Right lobe of liver (tissue), 4 donors: ENCODE measurements at regions not wholly inside any gene's neighbourhood (a gene's known extent, or its start where the extent isn't known, plus 50 kb on each side); places are given as distances from the start of the nearest gene placed in this dataset.

Source experiments
- POLR2A ChIP-seq: fragments of 450-650 bp; IDR thresholded peaks from one replicate; pipeline ENCODE4 v1.6.1; 2017; ENCODE audit warnings: antibody characterized with exemption, mild to moderate bottlenecking
- TF ChIP-seq, protein P1 (sequence below), 4 donors: fragments of 200-600 bp in 3 of 4; fragments of 450-650 bp in 1 of 4; IDR thresholded peaks; one replicate each; pipeline versions ENCODE4 v1.5.1 to v1.8.0; 2016 to 2022; ENCODE audit warnings: antibody characterized with exemption in 4 of 4, mild to moderate bottlenecking in 2 of 4
- donor health status: DM: no; HTN: no; CAD: no.
- donor health status: DM: no; HTN: no; CAD: no.
- donor health status: DM: no; HTN: yes; CAD: no.

DNA sequence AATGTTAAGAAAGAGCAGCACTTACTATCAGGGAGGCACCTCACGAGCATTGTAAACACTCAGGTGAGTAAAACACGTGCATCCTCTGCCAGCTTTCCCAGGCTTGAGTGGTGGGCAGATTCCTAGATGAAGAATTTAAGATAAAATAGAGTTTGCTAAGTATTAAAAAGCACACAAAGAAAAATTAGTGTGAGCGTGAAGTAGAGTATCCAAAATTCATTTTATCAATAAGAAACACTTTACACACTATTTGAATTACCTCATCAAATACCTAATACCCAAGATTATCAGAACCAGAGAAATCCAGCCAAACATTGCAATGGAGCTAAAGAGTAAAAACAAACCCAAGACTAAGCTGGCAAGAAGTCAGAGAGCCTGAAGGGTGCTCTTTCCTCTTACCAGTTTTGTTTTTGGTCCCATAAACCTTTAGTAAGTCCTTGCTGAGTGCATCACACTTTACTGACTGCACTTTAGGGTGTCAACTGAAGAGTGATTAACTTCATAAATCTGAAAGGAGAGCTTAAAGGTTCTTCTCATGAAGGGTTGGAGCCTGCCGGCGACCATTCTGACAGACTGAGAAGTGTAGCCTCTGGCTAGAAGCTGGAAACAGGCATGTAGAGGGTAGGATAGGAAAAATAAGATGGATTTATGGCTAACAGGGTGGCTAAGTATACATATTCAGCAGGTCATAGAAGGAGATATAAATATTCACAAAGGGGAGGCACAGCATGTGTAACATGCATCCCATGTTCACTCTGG is 151.1 kb downstream of the SLC7A11 start:
- no peak for TF ChIP-seq POLR2A
- TF ChIP-seq, protein P1, sequence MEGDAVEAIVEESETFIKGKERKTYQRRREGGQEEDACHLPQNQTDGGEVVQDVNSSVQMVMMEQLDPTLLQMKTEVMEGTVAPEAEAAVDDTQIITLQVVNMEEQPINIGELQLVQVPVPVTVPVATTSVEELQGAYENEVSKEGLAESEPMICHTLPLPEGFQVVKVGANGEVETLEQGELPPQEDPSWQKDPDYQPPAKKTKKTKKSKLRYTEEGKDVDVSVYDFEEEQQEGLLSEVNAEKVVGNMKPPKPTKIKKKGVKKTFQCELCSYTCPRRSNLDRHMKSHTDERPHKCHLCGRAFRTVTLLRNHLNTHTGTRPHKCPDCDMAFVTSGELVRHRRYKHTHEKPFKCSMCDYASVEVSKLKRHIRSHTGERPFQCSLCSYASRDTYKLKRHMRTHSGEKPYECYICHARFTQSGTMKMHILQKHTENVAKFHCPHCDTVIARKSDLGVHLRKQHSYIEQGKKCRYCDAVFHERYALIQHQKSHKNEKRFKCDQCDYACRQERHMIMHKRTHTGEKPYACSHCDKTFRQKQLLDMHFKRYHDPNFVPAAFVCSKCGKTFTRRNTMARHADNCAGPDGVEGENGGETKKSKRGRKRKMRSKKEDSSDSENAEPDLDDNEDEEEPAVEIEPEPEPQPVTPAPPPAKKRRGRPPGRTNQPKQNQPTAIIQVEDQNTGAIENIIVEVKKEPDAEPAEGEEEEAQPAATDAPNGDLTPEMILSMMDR (IDR thresholded peaks at IDR 0.05) = no peak
